HG02798 (cell line): ENCODE measurements at regions not wholly inside any gene's neighbourhood (a gene's known extent, or its start where the extent isn't known, plus 50 kb on each side); places are given as distances from the start of the nearest gene placed in this dataset.
"Not testable (repeated sequence)": the region's sequence is repeated elsewhere in the genome, so short reads cannot be mapped to it uniquely, and the experiment has no call there.

Experiments
- ATAC-seq: cut with Tn5 transposase; IDR thresholded peaks from one replicate; pipeline ENCODE4 v1.9.1; 2021; ENCODE audit warnings: mild to moderate bottlenecking; ENCODE audit not compliant: unreplicated experiment, poor library complexity

GRCh38 chr3:191641789-191642188, 180.8 kb downstream of the PYDC2 start:
- ATAC-seq, result no peak

- no peak for ATAC-seq
Observed at GRCh38 chr3:191644291-191644690, 183.3 kb downstream of the PYDC2 start.

- no peak for ATAC-seq
Observed at GRCh38 chr3:191646242-191646641, 185.3 kb downstream of the PYDC2 start.

- ATAC-seq, result no peak
Observed at GRCh38 chr3:191648787-191649186, 187.8 kb downstream of the PYDC2 start.

- no peak for ATAC-seq
Observed at GRCh38 chr3:191649626-191650025, 188.7 kb downstream of the PYDC2 start.

GRCh38 chr3:191658781-191659419, 197.9 kb downstream of the PYDC2 start:
- not testable (repeated sequence) for ATAC-seq

- not testable (repeated sequence) for ATAC-seq
Observed at GRCh38 chr3:191662150-191662549, 201.2 kb downstream of the PYDC2 start.

GRCh38 chr3:191680989-191681597, 220.1 kb downstream of the PYDC2 start:
- ATAC-seq, result no peak

GRCh38 chr3:191682961-191683360, 222.0 kb downstream of the PYDC2 start:
- ATAC-seq, result no peak

GRCh38 chr3:191686626-191687025, 225.7 kb downstream of the PYDC2 start:
- no peak for ATAC-seq

GRCh38 chr3:191688756-191689433, 227.9 kb downstream of the PYDC2 start:
- ATAC-seq, result no peak

GRCh38 chr3:191691184-191691583, 230.2 kb downstream of the PYDC2 start:
- ATAC-seq, result not testable (repeated sequence)

GRCh38 chr3:191695131-191695814, 234.3 kb downstream of the PYDC2 start:
- ATAC-seq, result no peak

GRCh38 chr3:191695815-191696153, 234.8 kb downstream of the PYDC2 start:
- ATAC-seq, result no peak

- ATAC-seq, result no peak
Observed at GRCh38 chr3:191696348-191696747, 235.4 kb downstream of the PYDC2 start.

GRCh38 chr3:191699546-191699945, 238.6 kb downstream of the PYDC2 start:
- no peak for ATAC-seq

- ATAC-seq, result no peak
Observed at GRCh38 chr3:191702121-191702520, 241.2 kb downstream of the PYDC2 start.

GRCh38 chr3:191707817-191708216, 246.9 kb downstream of the PYDC2 start:
- no peak for ATAC-seq

GRCh38 chr3:191715585-191715984, 254.6 kb downstream of the PYDC2 start:
- no peak for ATAC-seq

GRCh38 chr3:191721390-191721861, 260.5 kb downstream of the PYDC2 start:
- ATAC-seq, result no peak

GRCh38 chr3:191721990-191722389, 261.0 kb downstream of the PYDC2 start:
- no peak for ATAC-seq
